ENCODE measurements at regions not wholly inside any gene's neighbourhood (a gene's known extent, or its start where the extent isn't known, plus 50 kb on each side); places are given as distances from the start of the nearest gene placed in this dataset.
"Not testable (repeated sequence)": the region's sequence is repeated elsewhere in the genome, so short reads cannot be mapped to it uniquely, and the experiment has no call there.

- not testable (repeated sequence) for DNase-seq
Measured at GRCh38 chr16:29179401-29180205, 194.8 kb downstream of the LAT start.

DNA sequence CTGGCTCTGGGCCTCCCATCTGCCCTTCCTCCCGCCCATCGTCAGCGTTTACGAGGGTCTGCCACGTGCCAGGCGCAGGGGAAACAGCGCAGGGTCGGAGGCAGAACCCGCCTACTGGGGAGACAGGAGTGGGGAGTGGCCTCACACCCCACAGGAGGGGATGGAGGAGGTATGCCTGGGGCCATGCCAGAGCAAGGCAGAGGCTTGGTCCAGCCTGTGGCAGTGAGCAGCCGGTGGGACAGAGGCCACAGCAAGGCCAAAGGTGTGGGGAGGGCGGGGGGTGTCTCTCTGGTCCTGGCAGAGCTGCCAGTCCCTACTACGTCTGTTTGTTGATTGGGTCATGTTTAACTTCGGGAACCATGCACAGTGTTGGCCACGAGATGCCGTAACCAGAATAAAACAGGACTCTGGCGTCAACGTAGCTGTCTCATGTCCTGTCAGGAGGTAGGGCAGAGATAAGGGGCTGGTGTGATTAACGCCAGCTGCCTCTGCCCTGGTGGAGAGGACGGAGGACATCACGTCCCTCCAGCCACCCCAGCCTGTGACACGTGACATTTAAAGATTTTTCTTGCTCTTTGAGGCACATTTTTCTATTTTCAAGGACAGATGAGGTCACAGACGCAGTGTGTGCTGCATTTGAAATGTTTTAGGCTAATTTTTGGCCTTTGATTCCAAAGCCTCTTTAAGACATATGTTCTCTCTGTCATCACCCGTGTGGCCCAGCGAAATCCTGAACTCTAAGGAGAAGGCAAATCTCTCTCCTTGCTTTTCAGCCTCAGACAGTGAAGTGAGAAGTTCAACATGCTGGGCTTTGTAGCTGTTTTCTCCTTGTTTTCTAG, 193.3 kb downstream of the LAT start:
- not testable (repeated sequence) for DNase-seq

- not testable (repeated sequence) for DNase-seq
Measured at GRCh38 chr16:29177203-29177887, 192.5 kb downstream of the LAT start.

DNA sequence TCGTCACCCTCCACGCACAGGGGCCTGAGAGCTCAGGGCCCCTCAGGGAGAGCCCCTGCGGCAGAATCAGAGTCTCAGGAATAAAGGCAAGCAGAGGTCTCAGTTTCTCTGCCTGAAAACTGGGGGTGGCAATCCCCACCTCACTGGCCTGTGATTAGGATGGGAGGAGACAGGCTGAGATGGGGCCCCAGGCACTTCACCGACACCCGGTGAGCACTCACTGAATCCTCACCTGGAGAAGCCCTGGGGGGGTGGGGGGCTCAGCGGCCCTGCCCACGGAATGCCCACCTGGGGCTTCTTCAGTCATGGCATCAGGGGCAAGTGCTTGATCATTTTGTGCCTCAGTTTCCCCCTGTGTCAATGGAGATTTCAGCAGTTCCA, 192.0 kb downstream of the LAT start:
- DNase-seq, result not testable (repeated sequence)

DNA sequence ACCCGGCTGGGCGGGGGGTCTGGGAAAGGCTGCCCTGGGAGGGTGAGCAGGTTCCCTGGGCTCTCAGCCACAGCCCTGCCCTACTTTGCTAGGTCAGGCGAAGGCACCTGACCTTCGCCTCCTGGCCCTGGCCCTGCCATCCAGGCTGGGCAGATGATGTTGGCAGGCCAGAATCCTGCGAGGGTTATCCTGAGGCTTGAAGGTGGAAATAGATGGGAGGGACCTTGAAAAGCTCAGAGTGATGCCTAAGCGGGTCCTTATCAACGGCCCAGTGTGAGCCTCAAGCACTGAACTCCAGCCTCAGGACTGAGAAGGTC, 191.3 kb downstream of the LAT start:
- not testable (repeated sequence) for DNase-seq

GRCh38 chr16:29175411-29176153, 190.7 kb downstream of the LAT start:
- not testable (repeated sequence) for DNase-seq

DNA sequence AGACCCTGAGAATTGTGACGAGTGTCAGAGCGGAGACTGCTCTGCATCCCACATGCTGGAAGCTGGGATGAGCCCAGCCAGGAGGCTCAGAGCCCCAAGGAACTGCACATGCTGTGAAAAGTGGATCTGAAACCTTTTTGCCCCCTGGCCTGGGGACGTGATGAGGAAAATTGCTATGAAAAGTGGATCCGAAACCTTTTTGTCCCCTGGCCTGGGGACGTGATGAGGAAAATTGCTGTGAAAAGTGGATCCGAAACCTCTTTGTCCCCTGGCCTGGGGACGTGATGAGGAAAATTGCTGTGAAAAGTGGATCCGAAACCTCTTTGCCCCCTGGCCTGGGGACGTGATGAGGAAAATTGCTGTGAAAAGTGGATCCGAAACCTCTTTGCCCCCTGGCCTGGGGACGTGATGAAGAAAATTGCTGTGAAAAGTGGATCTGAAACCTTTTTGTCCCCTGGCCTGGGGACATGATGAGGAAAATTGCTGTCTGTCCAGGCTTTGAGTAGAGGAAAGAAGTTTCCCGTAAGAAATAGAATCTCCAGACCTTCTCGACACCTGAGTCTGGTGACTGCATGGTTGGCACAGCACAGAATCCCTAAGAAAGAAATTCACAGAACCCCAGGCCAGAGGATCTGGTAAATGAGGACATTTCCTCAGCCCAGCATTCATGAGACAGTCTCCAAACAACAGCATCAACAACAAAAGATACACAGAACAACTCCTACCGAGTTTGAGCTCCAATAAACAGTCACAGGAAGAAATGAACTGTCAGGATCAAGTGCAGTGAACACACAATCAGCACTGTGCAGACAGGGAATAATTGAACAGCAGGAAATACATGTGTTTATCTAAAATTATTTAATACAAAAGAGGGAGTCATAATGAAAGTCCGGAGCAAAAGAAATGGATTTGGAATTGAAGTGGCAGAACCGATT, 188.8 kb downstream of the LAT start:
- not testable (repeated sequence) for DNase-seq

DNA sequence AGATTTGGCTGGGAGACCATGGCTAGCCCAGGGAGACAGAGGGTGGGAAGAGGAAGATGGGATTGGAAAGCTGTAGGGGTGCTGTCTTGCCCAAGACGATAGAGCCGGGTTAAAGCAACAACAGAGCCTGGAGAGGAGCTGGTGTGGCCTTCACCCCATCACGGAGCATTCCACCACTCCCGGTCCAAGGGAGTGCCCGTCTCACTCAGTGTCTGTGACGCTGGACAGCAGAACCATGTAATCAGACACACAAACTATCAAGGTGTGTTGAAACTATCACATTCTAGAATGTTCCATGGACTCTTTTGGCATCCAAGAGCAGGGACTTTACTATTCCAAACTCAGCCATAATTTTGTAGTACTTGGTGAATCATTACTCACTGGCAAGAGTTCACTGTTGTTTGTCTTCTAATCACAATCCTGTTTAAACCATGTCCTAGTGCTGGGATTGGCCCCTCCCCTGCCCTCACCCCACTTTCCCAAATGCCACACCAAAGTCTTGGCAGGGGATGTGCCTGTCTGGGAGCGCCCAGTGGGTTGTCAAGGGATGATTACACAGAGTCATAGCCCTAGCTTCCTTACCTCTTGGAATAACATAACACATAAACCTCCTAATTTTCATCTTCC, 187.4 kb downstream of the LAT start:
- DNase-seq, result not testable (repeated sequence)

GRCh38 chr16:29171296-29171695, 186.4 kb downstream of the LAT start:
- not testable (repeated sequence) for DNase-seq

- DNase-seq, result not testable (repeated sequence)
Measured at GRCh38 chr16:29170393-29171119, 185.7 kb downstream of the LAT start.

DNA sequence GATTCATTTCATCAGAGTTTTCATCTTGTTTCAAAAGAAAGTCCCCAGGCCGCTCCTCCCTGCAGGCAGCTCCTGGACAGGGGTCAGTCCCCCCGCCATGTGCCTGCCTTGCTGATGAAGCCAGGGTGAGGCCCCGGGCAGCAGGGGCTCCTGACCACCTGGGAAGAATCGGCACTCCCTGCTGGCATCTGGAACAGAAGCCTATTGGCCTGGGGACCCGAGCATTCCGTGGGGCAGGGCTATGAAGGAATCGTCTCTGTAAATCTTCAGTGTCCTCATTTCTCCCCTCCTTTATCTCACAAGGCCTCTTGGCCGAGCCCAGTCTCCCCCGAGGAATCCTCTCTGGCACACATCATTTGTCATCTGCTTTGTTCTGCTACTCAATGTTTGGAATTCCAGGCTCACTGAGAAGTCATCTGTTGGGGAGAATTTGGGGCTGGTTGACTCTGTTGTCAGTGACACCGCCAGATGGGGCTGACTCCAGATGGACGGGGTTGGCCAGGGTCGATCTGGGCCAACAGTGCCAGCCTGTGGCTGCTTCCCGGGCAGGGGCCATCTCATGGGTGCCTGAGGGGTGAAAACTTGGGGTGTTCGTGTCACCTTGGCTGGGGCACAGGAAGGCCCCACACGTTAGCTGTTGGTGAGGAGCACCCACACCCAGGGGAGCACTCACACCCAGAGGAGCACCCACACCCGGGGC, 184.6 kb downstream of the LAT start:
- DNase-seq, result not testable (repeated sequence)

DNA sequence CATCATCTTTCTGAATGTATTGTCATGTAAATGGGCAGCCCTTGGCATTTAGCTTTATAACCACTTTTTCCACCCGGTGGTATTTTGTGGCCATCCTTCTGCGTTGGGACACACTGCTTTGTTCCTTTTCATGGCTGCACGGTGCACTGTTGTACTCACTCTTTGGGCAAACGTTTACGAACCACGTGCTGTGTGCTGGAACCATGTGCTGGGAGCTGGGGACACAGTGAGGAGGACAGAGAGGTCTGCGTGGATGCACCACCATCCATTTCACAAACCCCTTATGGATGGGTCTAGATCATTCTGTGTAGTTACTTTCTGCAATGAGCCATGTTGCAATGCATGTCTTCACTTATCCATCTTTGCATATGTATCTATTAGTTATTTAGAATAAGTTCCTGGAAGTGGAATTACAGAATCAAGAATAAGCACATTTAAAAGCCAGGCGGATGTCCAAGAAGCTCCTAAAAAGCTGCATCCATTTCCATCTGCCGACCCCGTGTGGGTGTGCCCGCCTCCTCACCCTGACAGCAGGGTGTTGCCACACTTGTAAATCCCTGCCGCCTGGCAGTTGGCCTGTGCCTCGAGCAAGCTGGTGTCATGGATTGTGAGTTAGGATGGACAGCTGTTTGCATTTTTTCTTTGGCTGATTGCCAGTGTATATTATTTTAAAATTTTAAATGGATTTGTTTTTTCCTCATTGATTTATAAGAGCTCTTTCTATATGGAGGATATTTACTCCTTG, 183.8 kb downstream of the LAT start:
- not testable (repeated sequence) for DNase-seq

- not testable (repeated sequence) for DNase-seq
Measured at GRCh38 chr16:29164442-29165089, 179.7 kb downstream of the LAT start.

DNA sequence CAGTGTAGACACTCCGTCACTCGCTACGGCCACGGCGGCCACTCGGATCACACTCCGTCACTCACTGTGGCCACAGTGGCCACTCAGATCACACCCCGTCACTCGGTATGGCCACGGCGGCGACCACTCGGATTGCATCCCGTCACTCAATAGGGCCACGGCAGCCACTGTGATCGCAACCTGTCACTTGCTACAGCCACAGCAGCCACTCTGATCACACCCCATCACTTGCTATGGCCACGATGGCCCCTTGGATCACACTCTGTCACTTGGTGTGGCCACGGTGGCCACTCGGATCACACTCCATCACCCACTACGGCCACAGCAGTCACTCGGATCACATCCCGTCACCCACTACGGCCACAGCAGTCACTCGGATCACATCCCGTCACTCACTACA, 175.3 kb downstream of the LAT start:
- not testable (repeated sequence) for DNase-seq

DNA sequence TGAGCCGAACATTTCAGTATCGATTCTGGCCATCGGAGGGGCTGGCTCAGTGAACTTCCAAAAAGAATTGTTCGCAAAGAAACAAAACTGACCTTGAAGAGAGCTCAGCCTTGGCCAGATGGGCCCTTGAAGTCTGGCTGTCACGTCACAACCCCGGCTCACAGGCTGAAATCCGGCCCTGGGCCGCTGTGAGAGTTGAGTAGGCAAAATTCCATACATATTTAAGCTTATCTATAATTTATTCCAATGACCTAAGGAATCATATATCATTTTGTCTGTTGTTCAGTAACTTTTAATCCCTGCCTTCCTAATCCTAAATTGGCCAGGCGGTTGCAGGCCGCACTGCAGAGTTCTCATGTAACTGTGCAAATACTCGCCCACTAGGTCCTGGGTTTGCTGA, 174.8 kb downstream of the LAT start:
- DNase-seq, result not testable (repeated sequence)

GRCh38 chr16:29158785-29159184, 173.9 kb downstream of the LAT start:
- no peak for DNase-seq

GRCh38 chr16:29158031-29158784, 173.4 kb downstream of the LAT start:
- DNase-seq, result not testable (repeated sequence)

Data from activated T-cell treated with anti-CD3 and anti-CD28 coated beads for 4 hours (primary cell).